ENCODE measurements at regions not wholly inside any gene's neighbourhood (a gene's known extent, or its start where the extent isn't known, plus 50 kb on each side); places are given as distances from the start of the nearest gene placed in this dataset.
A peak's percentile ranks its signal among the peaks of the same experiment; 100 is the strongest.

DNA sequence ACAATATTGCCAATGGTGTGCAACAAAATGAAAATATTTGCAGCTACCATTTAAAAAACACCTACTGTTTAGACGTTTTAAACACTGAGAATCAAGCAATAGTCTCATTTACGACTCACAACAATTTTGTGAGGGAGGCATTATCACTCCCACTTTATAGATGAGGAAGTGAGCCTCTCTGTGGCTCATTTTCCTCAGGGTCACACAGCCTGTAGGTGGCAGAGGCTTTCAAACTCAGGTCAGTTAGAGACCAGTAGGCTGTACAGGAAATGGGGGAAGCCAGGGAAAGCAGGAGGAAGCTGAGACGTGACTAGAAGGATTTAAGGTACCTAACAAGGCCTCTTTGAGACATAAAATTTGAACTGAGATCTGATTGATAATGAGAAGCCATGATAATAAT is 95.0 kb upstream of the ZNF521 start:
- no peak overlapping the region for H2BK20ac ChIP-seq (ENCODE audit: low read depth, low read length)
- H3K4me3 ChIP-seq (ENCODE audit: insufficient read depth, low read depth, low read length), result no peak overlapping the region
- no peak overlapping the region for H3K23ac ChIP-seq (ENCODE audit: low read depth, low read length)
- H3K36me3 ChIP-seq (ENCODE audit: control insufficient read depth, insufficient read depth, low read length), result no peaks in the 10 kb centered on the region
- in situ Hi-C loops (cut with MboI; ENCODE audit: low sequenced_read_pairs) (no loop called here), dilution Hi-C loops (cut with HindIII; ENCODE audit: low sequenced_read_pairs, unreplicated experiment) (no loop called here), intact Hi-C loops (cut with micrococcal nuclease) (no loop called here)
- no peak overlapping the region for H3K14ac ChIP-seq (replicated peaks; ENCODE audit: low read depth, low read length)
- no peak overlapping the region for H2AK5ac ChIP-seq (ENCODE audit: low read depth, low read length)
- CTCF ChIA-PET, result no interaction called here
- no peaks in the 10 kb centered on the region for H3K79me1 ChIP-seq (ENCODE audit: low read depth in 1 of 2, low read length in 2 of 2)
- 0 out of 2 replicates have a peak overlapping the region, but pooled peaks have one; percentile 8 for H3K18ac ChIP-seq (ENCODE audit: low read depth, low read length)
- no peak overlapping the region for H2BK15ac ChIP-seq (ENCODE audit: low read depth, low read length)
- POLR2A ChIA-PET (ENCODE audit: unreplicated experiment), result interaction anchor here (0.5 kb wide), 1 partner anchor 242 kb away, joined by 10 read pairs; no protein-coding TSS in a partner anchor
- no peaks in the 10 kb centered on the region for H3K9me1 ChIP-seq (ENCODE audit: insufficient read depth, low read length)
- no peak overlapping the region for H2BK120ac ChIP-seq (ENCODE audit: low read depth, low read length)
- ATAC-seq (ENCODE audit: low read depth), result no peak
- no peaks in the 10 kb centered on the region for H3K27me3 ChIP-seq (ENCODE audit: control insufficient read depth, insufficient read depth, low read length)
- TF ChIP-seq RFX5 (IDR thresholded peaks at IDR 0.05; ENCODE audit: low read depth, low read length) (no peak), MAFK (IDR thresholded peaks at IDR 0.05; ENCODE audit: low read depth, low read length) (no peak), MXI1 (IDR thresholded peaks at IDR 0.05; ENCODE audit: borderline replicate concordance, low read depth, low read length) (no peak), NFE2L2 (IDR thresholded peaks at IDR 0.05; ENCODE audit: low read depth, low read length) (no peak), SMC3 (IDR thresholded peaks at IDR 0.05; ENCODE audit: low read depth, low read length) (no peak), RAD21 (IDR thresholded peaks at IDR 0.05; ENCODE audit: low read length) (no peak), POLR2A (IDR thresholded peaks at IDR 0.05; ENCODE audit: low read depth, low read length) (no peak)
- TF ChIP-seq, protein P1, sequence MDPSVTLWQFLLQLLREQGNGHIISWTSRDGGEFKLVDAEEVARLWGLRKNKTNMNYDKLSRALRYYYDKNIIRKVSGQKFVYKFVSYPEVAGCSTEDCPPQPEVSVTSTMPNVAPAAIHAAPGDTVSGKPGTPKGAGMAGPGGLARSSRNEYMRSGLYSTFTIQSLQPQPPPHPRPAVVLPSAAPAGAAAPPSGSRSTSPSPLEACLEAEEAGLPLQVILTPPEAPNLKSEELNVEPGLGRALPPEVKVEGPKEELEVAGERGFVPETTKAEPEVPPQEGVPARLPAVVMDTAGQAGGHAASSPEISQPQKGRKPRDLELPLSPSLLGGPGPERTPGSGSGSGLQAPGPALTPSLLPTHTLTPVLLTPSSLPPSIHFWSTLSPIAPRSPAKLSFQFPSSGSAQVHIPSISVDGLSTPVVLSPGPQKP (IDR thresholded peaks at IDR 0.05; ENCODE audit: borderline replicate concordance, low read depth, low read length), result no peak
- TF ChIP-seq, protein P2, sequence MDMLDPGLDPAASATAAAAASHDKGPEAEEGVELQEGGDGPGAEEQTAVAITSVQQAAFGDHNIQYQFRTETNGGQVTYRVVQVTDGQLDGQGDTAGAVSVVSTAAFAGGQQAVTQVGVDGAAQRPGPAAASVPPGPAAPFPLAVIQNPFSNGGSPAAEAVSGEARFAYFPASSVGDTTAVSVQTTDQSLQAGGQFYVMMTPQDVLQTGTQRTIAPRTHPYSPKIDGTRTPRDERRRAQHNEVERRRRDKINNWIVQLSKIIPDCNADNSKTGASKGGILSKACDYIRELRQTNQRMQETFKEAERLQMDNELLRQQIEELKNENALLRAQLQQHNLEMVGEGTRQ (IDR thresholded peaks at IDR 0.05; ENCODE audit: low read depth, low read length), result no peak
- TF ChIP-seq, protein P3, sequence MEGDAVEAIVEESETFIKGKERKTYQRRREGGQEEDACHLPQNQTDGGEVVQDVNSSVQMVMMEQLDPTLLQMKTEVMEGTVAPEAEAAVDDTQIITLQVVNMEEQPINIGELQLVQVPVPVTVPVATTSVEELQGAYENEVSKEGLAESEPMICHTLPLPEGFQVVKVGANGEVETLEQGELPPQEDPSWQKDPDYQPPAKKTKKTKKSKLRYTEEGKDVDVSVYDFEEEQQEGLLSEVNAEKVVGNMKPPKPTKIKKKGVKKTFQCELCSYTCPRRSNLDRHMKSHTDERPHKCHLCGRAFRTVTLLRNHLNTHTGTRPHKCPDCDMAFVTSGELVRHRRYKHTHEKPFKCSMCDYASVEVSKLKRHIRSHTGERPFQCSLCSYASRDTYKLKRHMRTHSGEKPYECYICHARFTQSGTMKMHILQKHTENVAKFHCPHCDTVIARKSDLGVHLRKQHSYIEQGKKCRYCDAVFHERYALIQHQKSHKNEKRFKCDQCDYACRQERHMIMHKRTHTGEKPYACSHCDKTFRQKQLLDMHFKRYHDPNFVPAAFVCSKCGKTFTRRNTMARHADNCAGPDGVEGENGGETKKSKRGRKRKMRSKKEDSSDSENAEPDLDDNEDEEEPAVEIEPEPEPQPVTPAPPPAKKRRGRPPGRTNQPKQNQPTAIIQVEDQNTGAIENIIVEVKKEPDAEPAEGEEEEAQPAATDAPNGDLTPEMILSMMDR (conservative IDR thresholded peaks at IDR 0.05; ENCODE audit: low read depth, low read length), result no peak
- no peak overlapping the region for H3K27ac ChIP-seq (ENCODE audit: insufficient read depth, low read length)
- H4K20me1 ChIP-seq (ENCODE audit: insufficient read depth, low read length), result no peaks in the 10 kb centered on the region
- no peak overlapping the region for H4K5ac ChIP-seq (ENCODE audit: low read depth, low read length)
- 75% methylated on average over 1 of the region's 3 CpGs; no CpG with 5 or more reads in 1 of the 2 experiments for WGBS, 2 experiments (ENCODE audit: extremely low coverage in 2 of 2, insufficient read length in 1 of 2)
- no peaks in the 10 kb centered on the region for H3K4me1 ChIP-seq (ENCODE audit: control insufficient read depth, insufficient read depth, low read length)
- no TSS peak for BruUV-seq (replicated peaks)
- no peak overlapping the region for H3K4ac ChIP-seq (ENCODE audit: low read depth, low read length)
- no peak overlapping the region for H2BK5ac ChIP-seq (ENCODE audit: low read depth, low read length, poor library complexity, severe bottlenecking)
- H2AK9ac ChIP-seq (replicated peaks; ENCODE audit: low read depth, low read length, poor library complexity), result no peak overlapping the region
- no peak overlapping the region for H3K4me2 ChIP-seq (ENCODE audit: low read depth, low read length)
- no peak overlapping the region for H2AFZ ChIP-seq (replicated peaks; ENCODE audit: low read length, poor library complexity)
- DNase-seq, result no peak
- no peak overlapping the region for H4K91ac ChIP-seq (ENCODE audit: insufficient read depth, low read depth, low read length)
- H3K56ac ChIP-seq (ENCODE audit: extremely low read depth, insufficient read depth, low read length), result no peak overlapping the region; the same call in 1 of the 2 replicates
- no peak overlapping the region for H3K9ac ChIP-seq (ENCODE audit: low read depth, low read length)
- H4K8ac ChIP-seq (ENCODE audit: low read depth in 2 of 2, low read length in 2 of 2), result no peak overlapping the region
- peaks cover 2% of the 10 kb centered on the region; the same call in 1 of the 2 replicates for H3K9me3 ChIP-seq (ENCODE audit: control insufficient read depth, insufficient read depth, low read length)

Data from IMR-90 (cell line).